ENCODE measurements at regions not wholly inside any gene's neighbourhood (a gene's known extent, or its start where the extent isn't known, plus 50 kb on each side); places are given as distances from the start of the nearest gene placed in this dataset.

DNA sequence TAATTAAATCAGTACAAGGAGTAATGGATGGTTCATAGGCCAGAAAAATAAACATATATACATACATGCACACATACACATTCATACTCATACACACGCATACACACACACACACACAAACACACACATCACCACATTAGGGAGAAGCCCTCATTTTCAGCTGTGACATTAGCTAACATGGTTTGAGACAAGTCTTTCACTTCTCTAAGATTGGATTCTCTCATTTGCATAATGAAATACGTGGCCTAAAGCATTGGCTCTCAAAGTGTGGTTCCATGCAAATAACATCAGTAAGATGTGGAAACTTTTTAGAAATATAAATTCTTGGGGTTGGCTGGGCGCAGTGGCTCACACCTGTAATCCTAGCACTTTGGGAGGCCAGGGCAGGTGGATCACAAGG is 452.6 kb downstream of the TAFA4 start:
- no peak for DNase-seq (ENCODE audit: low read depth)
- TF ChIP-seq, protein P1, sequence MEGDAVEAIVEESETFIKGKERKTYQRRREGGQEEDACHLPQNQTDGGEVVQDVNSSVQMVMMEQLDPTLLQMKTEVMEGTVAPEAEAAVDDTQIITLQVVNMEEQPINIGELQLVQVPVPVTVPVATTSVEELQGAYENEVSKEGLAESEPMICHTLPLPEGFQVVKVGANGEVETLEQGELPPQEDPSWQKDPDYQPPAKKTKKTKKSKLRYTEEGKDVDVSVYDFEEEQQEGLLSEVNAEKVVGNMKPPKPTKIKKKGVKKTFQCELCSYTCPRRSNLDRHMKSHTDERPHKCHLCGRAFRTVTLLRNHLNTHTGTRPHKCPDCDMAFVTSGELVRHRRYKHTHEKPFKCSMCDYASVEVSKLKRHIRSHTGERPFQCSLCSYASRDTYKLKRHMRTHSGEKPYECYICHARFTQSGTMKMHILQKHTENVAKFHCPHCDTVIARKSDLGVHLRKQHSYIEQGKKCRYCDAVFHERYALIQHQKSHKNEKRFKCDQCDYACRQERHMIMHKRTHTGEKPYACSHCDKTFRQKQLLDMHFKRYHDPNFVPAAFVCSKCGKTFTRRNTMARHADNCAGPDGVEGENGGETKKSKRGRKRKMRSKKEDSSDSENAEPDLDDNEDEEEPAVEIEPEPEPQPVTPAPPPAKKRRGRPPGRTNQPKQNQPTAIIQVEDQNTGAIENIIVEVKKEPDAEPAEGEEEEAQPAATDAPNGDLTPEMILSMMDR (IDR thresholded peaks at IDR 0.05; ENCODE audit: insufficient read depth, low read depth, low read length) = no peak
- no peak overlapping the region for H3K4me3 ChIP-seq (ENCODE audit: low read depth, low read length)

DNA sequence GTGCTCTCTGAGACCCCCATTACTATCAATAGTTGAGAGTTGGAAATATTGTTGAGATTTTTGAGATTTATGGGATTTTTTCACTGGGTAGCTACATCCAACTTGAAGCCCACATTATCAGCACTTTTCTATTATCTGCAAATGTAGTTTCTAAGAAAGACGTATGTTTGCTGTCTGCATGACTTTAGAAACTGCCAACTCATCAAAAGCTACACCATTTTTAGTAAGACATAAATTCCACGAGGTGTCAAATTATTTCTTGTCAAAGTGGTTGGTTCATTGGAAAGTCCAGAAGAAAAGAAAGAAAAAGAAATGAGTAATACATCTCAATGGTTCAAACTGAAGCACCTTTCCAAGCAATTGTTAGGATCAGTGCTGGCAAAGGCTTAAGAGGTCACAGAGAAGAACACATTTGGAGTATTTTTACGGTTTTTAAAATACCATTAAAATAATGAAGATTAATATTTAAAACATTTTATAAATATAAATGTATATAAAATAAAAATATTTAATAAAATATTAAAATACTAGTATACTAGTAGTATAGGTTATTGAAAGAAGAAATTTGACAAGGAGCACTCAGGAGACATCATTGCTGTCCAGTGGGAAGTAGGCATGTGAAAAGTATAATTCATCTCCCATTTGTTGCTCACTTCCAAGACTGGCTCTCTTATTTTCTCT is 463.5 kb downstream of the TAFA4 start:
- H3K4me3 ChIP-seq (ENCODE audit: low read depth, low read length) = no peak overlapping the region
- TF ChIP-seq, protein P1 (IDR thresholded peaks at IDR 0.05; ENCODE audit: insufficient read depth, low read depth, low read length) = no peak
- DNase-seq (ENCODE audit: low read depth) = no peak

DNA sequence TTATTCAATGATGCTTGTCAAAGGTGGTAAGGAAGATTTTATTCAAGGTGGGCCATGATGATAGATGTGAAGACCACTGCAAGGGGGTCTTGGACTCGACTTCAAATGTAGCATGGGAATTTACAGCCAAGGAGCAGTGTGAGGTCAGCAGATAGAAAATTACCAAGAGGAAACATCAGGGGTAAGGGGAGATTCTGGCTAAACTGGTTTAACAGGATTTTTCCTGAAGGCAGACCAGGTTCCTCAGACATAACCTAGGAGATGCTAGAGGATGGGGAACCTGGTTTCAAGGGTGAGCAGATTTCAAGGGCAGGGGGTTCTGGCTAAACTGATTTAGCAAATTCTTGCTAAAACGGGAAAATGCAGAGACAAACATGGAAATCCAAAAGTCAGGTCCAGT is 464.9 kb downstream of the TAFA4 start:
- TF ChIP-seq, protein P1 (IDR thresholded peaks at IDR 0.05; ENCODE audit: insufficient read depth, low read depth, low read length) = no peak
- no peak overlapping the region for H3K4me3 ChIP-seq (ENCODE audit: low read depth, low read length)
- no peak for DNase-seq (ENCODE audit: low read depth)

DNA sequence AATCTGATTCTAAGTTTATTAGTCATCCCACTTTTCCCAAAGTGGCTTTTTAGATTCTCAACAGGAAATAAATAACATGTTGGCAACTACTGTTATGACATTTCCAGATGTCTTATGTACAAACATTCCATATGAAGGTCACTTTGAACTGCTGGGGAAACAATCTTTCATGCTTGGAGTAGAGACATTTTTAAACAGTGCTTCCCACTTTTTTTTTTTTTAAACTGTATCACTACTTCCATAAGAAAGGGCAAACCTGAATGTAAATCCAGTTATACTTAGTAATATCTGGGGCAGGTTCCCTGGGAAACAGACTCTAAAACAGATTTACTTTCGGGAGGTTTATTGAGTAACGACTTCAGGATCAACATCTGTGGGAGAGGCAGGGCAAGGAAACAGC is 473.8 kb downstream of the TAFA4 start:
- DNase-seq (ENCODE audit: low read depth) = peak; percentile 62
- TF ChIP-seq, protein P1 (IDR thresholded peaks at IDR 0.05; ENCODE audit: insufficient read depth, low read depth, low read length) = no peak
- H3K4me3 ChIP-seq (ENCODE audit: low read depth, low read length) = no peak overlapping the region

DNA sequence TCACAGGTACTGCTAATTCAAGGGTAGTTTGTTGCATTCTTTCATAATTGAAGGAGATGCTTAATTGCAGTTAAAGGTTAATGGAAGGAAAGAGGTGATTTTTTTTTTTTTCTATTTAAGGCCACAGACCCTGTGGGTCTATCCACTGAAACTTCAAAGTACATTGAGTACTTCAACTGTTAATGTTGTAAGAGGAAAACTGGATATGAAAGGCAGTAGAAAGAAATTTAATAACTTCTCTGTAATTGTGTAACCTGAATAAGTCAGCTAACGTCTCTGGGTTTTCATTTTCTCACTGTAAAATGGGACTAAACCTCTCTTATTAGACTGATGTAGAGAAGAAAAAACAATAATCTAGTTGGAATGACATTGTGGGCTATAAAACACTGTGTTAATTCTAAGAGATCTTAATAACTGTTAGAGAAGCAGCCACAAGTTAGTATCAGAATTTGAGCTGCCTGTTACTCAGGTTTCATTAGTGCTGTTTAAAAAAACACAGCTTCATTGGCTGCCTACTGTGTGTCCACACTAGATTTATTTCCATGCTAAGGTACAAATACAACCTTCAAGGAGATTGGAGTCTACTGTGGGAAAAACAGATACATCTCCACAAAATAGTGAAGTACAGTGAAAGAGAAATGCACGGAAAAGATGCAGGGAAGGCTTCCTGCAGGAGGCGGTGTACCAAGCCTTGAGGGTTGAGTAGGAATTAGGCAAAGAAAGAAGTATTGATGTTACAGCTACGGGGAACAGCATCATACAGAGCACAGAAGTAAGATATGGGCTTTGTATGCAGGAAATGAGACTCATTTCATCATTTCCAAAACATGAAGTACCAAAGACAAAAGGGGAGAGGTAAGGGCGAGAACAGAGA is 483.6 kb downstream of the TAFA4 start:
- TF ChIP-seq, protein P1 (IDR thresholded peaks at IDR 0.05; ENCODE audit: insufficient read depth, low read depth, low read length) = no peak
- DNase-seq (ENCODE audit: low read depth) = no peak
- no peak overlapping the region for H3K4me3 ChIP-seq (ENCODE audit: low read depth, low read length)

DNA sequence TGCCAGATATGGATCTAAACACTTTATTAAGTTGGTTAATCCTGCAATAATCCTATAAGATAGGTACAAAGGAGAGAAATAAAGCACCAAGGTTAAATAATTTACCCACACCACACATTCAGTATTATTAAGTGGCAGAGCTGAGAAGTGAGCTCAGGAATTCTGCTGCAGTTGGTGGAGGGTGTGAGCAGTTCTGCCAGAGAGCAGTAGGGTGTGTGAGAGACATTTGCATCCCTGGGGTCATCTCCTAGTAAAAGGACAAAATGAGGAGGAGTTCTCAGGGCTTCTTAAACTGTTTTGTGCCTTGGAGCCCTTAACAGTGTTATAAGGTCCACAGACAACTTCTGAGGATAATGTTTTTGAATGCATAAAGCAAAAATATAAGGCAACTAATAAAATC is 484.5 kb downstream of the TAFA4 start:
- DNase-seq (ENCODE audit: low read depth) = no peak
- H3K4me3 ChIP-seq (ENCODE audit: low read depth, low read length) = no peak overlapping the region
- TF ChIP-seq, protein P1 (IDR thresholded peaks at IDR 0.05; ENCODE audit: insufficient read depth, low read depth, low read length) = no peak
